ENCODE measurements at regions not wholly inside any gene's neighbourhood (a gene's known extent, or its start where the extent isn't known, plus 50 kb on each side); places are given as distances from the start of the nearest gene placed in this dataset.

DNA sequence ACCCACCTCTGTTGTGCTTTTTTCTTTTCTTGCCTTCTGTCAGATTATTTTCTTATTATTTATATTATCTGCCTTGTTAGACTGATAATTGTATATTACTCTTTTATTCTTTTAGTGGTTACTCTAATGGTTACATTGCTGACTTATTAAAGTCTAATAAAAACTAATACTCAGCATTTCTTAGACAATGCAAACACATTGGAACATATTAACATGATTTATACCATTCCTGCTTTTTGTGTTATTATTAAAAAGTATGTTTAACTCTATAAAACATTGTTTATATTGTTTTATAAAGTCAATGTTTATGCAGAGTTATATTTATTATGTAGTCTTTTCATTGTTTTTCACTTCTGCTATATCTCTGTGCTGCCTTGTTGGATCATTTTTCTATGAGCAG, 68.0 kb upstream of the CACNA2D1 start:
- TF ChIP-seq CTCF (IDR thresholded peaks at IDR 0.05) (no peak), POLR2A (IDR thresholded peaks at IDR 0.05) (no peak), POLR2AphosphoS5 (IDR thresholded peaks at IDR 0.05) (no peak), EP300 (IDR thresholded peaks at IDR 0.05) (no peak)

Data from stomach (tissue), 4 donors.